HepG2 (cell line): ENCODE measurements at regions not wholly inside any gene's neighbourhood (a gene's known extent, or its start where the extent isn't known, plus 50 kb on each side); places are given as distances from the start of the nearest gene placed in this dataset.

Source experiments
- ATAC-seq: fragments of 200-7000 bp; cut with Tn5 transposase; 3 replicates; pipeline ENCODE4 v1.9.1; 2020; ENCODE audit warnings: mild to moderate bottlenecking, moderate library complexity
- BruUV-seq: library from RNA; stranded (reverse); fragments of 400-500 nt; replicated peaks from 2 replicates; lab custom pipeline; 2021; lab: Mats Ljungman, UMichigan
- CTCF ChIA-PET: fragments of 300-600 bp; formaldehyde crosslinking; extraction: SDS; loops from one replicate; lab custom pipeline; 2021; ENCODE audit warnings: low total read pairs, inconsistent platforms, low intra/inter-chr PET ratio; lab: Yijun Ruan, JAX
- POLR2A ChIA-PET: fragments of 350-600 bp; sonication (Branson Sonifier 250); formaldehyde crosslinking; loops from one replicate; lab custom pipeline; 2020; ENCODE audit warnings: antibody characterized with exemption, inconsistent platforms; lab: Yijun Ruan, JAX
- DNase-seq: peaks from one replicate; pipeline ENCODE4 v3.0.0-alpha.2; 2015; ENCODE audit warnings: low spot score
- FAIRE-seq: peaks from 3 replicates; lab custom pipeline; 2011; peaks lifted over from hg19 to GRCh38; lab: Jason Lieb, UNC
- H2AFZ ChIP-seq: one replicate; pipeline ENCODE4 v1.6.1; 2011; ENCODE audit warnings: low read length, inconsistent platforms
- H3K27ac ChIP-seq: fragments of 300-600 bp; 3 replicates; pipeline ENCODE4 v1.8.0; 2011; ENCODE audit warnings: mixed run types, mild to moderate bottlenecking, mixed read lengths, low read length, inconsistent platforms; ENCODE audit not compliant: insufficient read depth; ENCODE audit errors: extremely low read length
- H3K27me3 ChIP-seq, 2 experiments: fragments of 200-600 bp in 1 of 2; 2 replicates in 1 of 2; 3 replicates in 1 of 2; pipeline versions ENCODE4 v1.6.0 to v1.8.0; 2011; ENCODE audit warnings: low read length in 2 of 2, mild to moderate bottlenecking in 2 of 2, moderate library complexity in 2 of 2, inconsistent platforms in 1 of 2; ENCODE audit not compliant: insufficient read depth in 2 of 2, control insufficient read depth in 1 of 2
- H3K36me3 ChIP-seq, 2 experiments: fragments of 200-600 bp in 1 of 2; replicated peaks in 1 of 2; 2 replicates in 1 of 2; 3 replicates in 1 of 2; pipeline versions ENCODE4 v1.5.1 to v1.8.0; 2011; ENCODE audit warnings: low read length in 2 of 2, inconsistent platforms in 1 of 2; ENCODE audit not compliant: insufficient read depth in 2 of 2, control insufficient read depth in 1 of 2
- H3K4me1 ChIP-seq: 2 replicates; pipeline ENCODE4 v1.5.1; 2012; ENCODE audit warnings: low read length, inconsistent platforms; ENCODE audit not compliant: insufficient read depth
- H3K4me2 ChIP-seq: 2 replicates; pipeline ENCODE4 v1.6.0; 2011; ENCODE audit warnings: low read depth, low read length, inconsistent platforms
- H3K4me3 ChIP-seq, 3 experiments: fragments of 200-600 bp in 1 of 3; sonication (generic), shearing (Covaris generic) in 1 of 3; replicated peaks in 1 of 3; 2 replicates each; pipeline ENCODE4 v1.5.1; 2011 to 2016; ENCODE audit warnings: low read length in 3 of 3, inconsistent platforms in 2 of 3, low read depth in 2 of 3, mild to moderate bottlenecking in 2 of 3, control low read depth in 1 of 3, mixed read lengths in 1 of 3; ENCODE audit not compliant: insufficient read depth in 1 of 3
- H3K79me2 ChIP-seq: one replicate; pipeline ENCODE4 v1.6.1; 2011; ENCODE audit warnings: low read length, inconsistent platforms; ENCODE audit not compliant: insufficient read depth
- H3K9ac ChIP-seq: 2 replicates; pipeline ENCODE4 v1.6.0; 2011; ENCODE audit warnings: mild to moderate bottlenecking, low read depth, low read length, inconsistent platforms; ENCODE audit not compliant: insufficient read depth
- H3K9me3 ChIP-seq: 2 replicates; pipeline ENCODE4 v1.5.1; 2012; ENCODE audit warnings: mild to moderate bottlenecking, low read length
- H4K20me1 ChIP-seq: 2 replicates; pipeline ENCODE4 v1.6.0; 2011; ENCODE audit warnings: inconsistent platforms, mild to moderate bottlenecking, low read length, moderate library complexity; ENCODE audit not compliant: insufficient read depth
- KLF15 ChIP-seq: sonication (generic); formaldehyde crosslinking; IDR thresholded peaks from 2 replicates; pipeline ENCODE4 v1.8.1; 2023; ENCODE audit warnings: borderline replicate concordance, mild to moderate bottlenecking, inconsistent platforms, missing genetic modification reagents, mixed read lengths
- RNF2 ChIP-seq: fragments of 450-650 bp; conservative IDR thresholded peaks from 2 replicates; pipeline ENCODE4 v1.6.1; 2016; ENCODE audit warnings: low read depth
- SMARCC2 ChIP-seq: fragments of 450-650 bp; IDR thresholded peaks from 2 replicates; pipeline ENCODE4 v1.6.1; 2017; ENCODE audit warnings: antibody characterized with exemption, mild to moderate bottlenecking
- SRSF1 ChIP-seq: fragments of 200-400 bp; formaldehyde crosslinking; optimal IDR thresholded peaks from 2 replicates; pipeline ENCODE3; 2017; ENCODE audit warnings: mild to moderate bottlenecking, low read depth, low read length, moderate library complexity
- TP53 ChIP-seq: sonication (generic); formaldehyde crosslinking; conservative IDR thresholded peaks from 2 replicates; pipeline ENCODE4 v1.4.0; 2020; ENCODE audit warnings: missing genetic modification reagents
- ZNF547 ChIP-seq: sonication (generic); formaldehyde crosslinking; IDR thresholded peaks from 2 replicates; pipeline ENCODE4 v1.5.1; 2020; ENCODE audit warnings: mild to moderate bottlenecking, missing genetic modification reagents
- ZNF570 ChIP-seq: sonication (generic); formaldehyde crosslinking; IDR thresholded peaks from 2 replicates; pipeline ENCODE4 v1.4.0; 2020; ENCODE audit warnings: mild to moderate bottlenecking, missing genetic modification reagents, borderline replicate concordance
- ZNF713 ChIP-seq: sonication (generic); formaldehyde crosslinking; IDR thresholded peaks from 2 replicates; pipeline ENCODE4 v1.4.0; 2020; ENCODE audit warnings: mild to moderate bottlenecking, missing genetic modification reagents
- whole genome bisulfite sequencing: methylation state at CpG from one replicate; pipeline ENCODE4 v1.1.6; 2017; ENCODE audit warnings: low lambda C conversion rate; 5-methylcytosine and 5-hydroxymethylcytosine counted together
- in situ Hi-C: cut with HindIII; loops from 2 replicates; pipeline ENCODE4 v1.10.0; 2017; ENCODE audit warnings: low pct_unique_long_range_greater_than_20kb; ENCODE audit not compliant: extremely low pct_ligation_motif_present
- intact Hi-C: fragments of 100-400 bp; cut with micrococcal nuclease; formaldehyde crosslinking; loops from one replicate; pipeline ENCODE4 v1.10.0; 2022; ENCODE audit not compliant: unreplicated experiment
- TF ChIP-seq, protein P1 (sequence below): sonication (generic); formaldehyde crosslinking; IDR thresholded peaks from 2 replicates; pipeline ENCODE4 v1.8.1; 2022; ENCODE audit warnings: low read depth, mild to moderate bottlenecking, missing genetic modification reagents

DNA sequence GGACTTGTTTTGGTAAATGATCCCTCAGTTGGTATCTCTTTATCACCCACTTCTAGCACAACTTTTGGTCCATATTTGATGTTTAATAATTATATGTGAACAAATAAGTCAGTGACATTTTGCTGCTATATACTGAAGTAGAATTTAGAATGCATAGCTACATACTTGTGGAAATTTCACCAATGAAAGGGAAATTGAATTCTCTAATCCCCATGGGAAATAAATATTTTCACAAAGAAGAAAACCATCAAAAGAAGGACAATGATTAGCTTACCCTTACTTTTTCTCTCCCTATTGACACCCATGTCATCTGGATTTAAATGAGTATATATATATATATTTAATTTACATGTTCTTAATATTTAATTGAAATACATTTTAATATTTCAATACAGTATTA is 94.3 kb upstream of the DAB2 start (continued):
- TF ChIP-seq, protein P1, sequence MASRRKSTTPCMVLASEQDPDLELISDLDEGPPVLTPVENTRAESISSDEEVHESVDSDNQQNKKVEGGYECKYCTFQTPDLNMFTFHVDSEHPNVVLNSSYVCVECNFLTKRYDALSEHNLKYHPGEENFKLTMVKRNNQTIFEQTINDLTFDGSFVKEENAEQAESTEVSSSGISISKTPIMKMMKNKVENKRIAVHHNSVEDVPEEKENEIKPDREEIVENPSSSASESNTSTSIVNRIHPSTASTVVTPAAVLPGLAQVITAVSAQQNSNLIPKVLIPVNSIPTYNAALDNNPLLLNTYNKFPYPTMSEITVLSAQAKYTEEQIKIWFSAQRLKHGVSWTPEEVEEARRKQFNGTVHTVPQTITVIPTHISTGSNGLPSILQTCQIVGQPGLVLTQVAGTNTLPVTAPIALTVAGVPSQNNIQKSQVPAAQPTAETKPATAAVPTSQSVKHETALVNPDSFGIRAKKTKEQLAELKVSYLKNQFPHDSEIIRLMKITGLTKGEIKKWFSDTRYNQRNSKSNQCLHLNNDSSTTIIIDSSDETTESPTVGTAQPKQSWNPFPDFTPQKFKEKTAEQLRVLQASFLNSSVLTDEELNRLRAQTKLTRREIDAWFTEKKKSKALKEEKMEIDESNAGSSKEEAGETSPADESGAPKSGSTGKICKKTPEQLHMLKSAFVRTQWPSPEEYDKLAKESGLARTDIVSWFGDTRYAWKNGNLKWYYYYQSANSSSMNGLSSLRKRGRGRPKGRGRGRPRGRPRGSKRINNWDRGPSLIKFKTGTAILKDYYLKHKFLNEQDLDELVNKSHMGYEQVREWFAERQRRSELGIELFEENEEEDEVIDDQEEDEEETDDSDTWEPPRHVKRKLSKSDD (CRISPR knock-in tag): no peak

DNA sequence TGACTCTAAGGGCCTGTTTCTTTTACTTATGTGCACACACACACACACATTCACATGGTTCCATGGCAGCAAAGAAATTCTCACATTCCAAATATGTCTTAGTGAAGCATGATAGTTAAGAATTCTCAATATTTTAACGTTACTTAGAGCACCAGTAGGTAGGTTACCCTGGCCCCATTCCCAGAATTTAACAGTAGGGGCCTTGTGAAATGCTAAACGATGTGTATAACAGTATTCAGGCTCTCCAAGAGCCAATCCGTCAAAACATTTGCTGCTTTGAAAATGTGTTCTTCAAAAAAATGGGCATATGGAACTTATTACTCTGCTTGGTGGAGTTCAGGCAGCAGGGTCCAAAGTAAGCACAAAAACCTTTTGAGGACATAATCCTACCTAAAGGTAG is 93.7 kb upstream of the DAB2 start:
- WGBS: 15% methylated on average over 3 of the region's 3 CpGs
- no peak for ATAC-seq
- BruUV-seq: no TSS peak
- POLR2A ChIA-PET: no interaction called here
- Histone ChIP-seq H3K9ac (no peak overlapping the region), H3K4me1 (peaks cover 6% of the 10 kb centered on the region; the same call in 1 of the 2 replicates)
- in situ Hi-C loops: no loop called here
- TF ChIP-seq TP53 (CRISPR knock-in tag) (no peak), ZNF570 (CRISPR knock-in tag) (no peak), ZNF547 (CRISPR knock-in tag) (no peak), RNF2 (no peak), SMARCC2 (no peak), KLF15 (CRISPR knock-in tag) (no peak), SRSF1 (no peak), ZNF713 (CRISPR knock-in tag) (no peak)
- TF ChIP-seq, all 625 proteins: peak for 0
- Histone ChIP-seq H3K36me3 (no peaks in the 10 kb centered on the region), H4K20me1 (no peaks in the 10 kb centered on the region), H3K27me3 (peaks cover 0 to 2% of the 10 kb centered on the region in 2 experiments; a peak in 1 of 5 replicates), H3K27ac (no peak overlapping the region), H3K4me3 (no peak overlapping the region), H3K4me2 (no peak overlapping the region), H3K79me2 (no peaks in the 10 kb centered on the region), H2AFZ (no peak overlapping the region), H3K9me3 (no peaks in the 10 kb centered on the region)
- FAIRE-seq: no peak
- DNase-seq: no peak
- intact Hi-C loops: no loop called here
- CTCF ChIA-PET: no interaction called here
